Lung (tissue), 11 donors: ENCODE measurements at regions not wholly inside any gene's neighbourhood (a gene's known extent, or its start where the extent isn't known, plus 50 kb on each side); places are given as distances from the start of the nearest gene placed in this dataset.

Experiments used
- ATAC-seq: fragments of 200-7000 bp; cut with Tn5 transposase; one replicate; pipeline ENCODE4 v1.9.1; 2020; ENCODE audit warnings: moderate number of reproducible peaks; ENCODE audit not compliant: insufficient read depth, low FRiP score
- DNase-seq, 3 donors: peaks; one replicate each; pipeline ENCODE4 v3.0.0-alpha.2; 2013 to 2017
- H3K27ac ChIP-seq, 2 donors: one replicate each; pipeline ENCODE4 v1.5.1; 2013; ENCODE audit warnings: mild to moderate bottlenecking in 2 of 2, moderate library complexity in 2 of 2, control low read depth in 1 of 2, inconsistent platforms in 1 of 2, low read depth in 1 of 2, low read length in 1 of 2
- H3K27me3 ChIP-seq, 3 donors: one replicate each; pipeline ENCODE4 v1.5.1; 2013; ENCODE audit warnings: low read length in 2 of 3; ENCODE audit not compliant: control insufficient read depth in 3 of 3, insufficient read depth in 3 of 3
- H3K36me3 ChIP-seq, 4 donors: one replicate each; pipeline ENCODE4 v1.5.1; 2013; ENCODE audit warnings: low read length in 4 of 4, mild to moderate bottlenecking in 1 of 4, moderate library complexity in 1 of 4; ENCODE audit not compliant: control insufficient read depth in 4 of 4, insufficient read depth in 4 of 4
- H3K4me1 ChIP-seq, 5 donors: one replicate each; pipeline ENCODE4 v1.5.1; 2013; ENCODE audit warnings: low read length in 5 of 5, mild to moderate bottlenecking in 2 of 5, moderate library complexity in 1 of 5; ENCODE audit not compliant: control insufficient read depth in 5 of 5, insufficient read depth in 5 of 5
- H3K4me3 ChIP-seq: one replicate; pipeline ENCODE4 v1.5.1; 2013; ENCODE audit warnings: mild to moderate bottlenecking, control low read depth, moderate library complexity
- H3K9ac ChIP-seq, 2 donors: one replicate each; pipeline ENCODE4 v1.5.1; 2013; ENCODE audit warnings: low read length in 2 of 2, control low read depth in 1 of 2; ENCODE audit not compliant: insufficient read depth in 1 of 2
- H3K9me3 ChIP-seq, 4 donors: one replicate each; pipeline ENCODE4 v1.5.1; 2013; ENCODE audit warnings: low read length in 3 of 4, mild to moderate bottlenecking in 1 of 4, moderate library complexity in 1 of 4; ENCODE audit not compliant: control insufficient read depth in 4 of 4, insufficient read depth in 3 of 4
- CTCF ChIP-seq: IDR thresholded peaks from 2 replicates; pipeline ENCODE4 v1.5.1; 2012; ENCODE audit warnings: mild to moderate bottlenecking; ENCODE audit errors: control extremely low read depth, extremely low read depth
- WGBS, 2 donors: extraction: QIAGEN DNeasy Blood & Tissue Kit; methylation state at CpG; one replicate each; pipeline ENCODE4 v1.1.7; 2013; 5-methylcytosine and 5-hydroxymethylcytosine counted together
- donor health status: control.
- donor health status: control.
- donor health status: Bipolar disorder and iron deficiency.
- donor health status: healthy.
- donor health status: DM: yes; HTN: yes; CAD: no.

GRCh38 chr9:16031971-16032370 lies 479.1 kb downstream of the CCDC171 start:
- H3K36me3 ChIP-seq = no peaks in the 10 kb centered on the region
- ATAC-seq = no peak
- peaks cover 0 to 10% (median 0%) of the 10 kb centered on the region in 4 donors for H3K9me3 ChIP-seq
- 82 to 84% methylated on average over 6 of the region's 6 CpGs for WGBS, 2 donors
- H3K27ac ChIP-seq = no peak overlapping the region
- H3K27me3 ChIP-seq = no peaks in the 10 kb centered on the region
- peaks cover 0 to 4% (median 0%) of the 10 kb centered on the region in 5 donors for H3K4me1 ChIP-seq
- H3K4me3 ChIP-seq = no peak overlapping the region
- TF ChIP-seq CTCF = no peak
- H3K9ac ChIP-seq = no peak overlapping the region
- no peak for DNase-seq

GRCh38 chr9:16032799-16033198 lies 480.0 kb downstream of the CCDC171 start:
- 81 to 89% methylated on average over 2 of the region's 2 CpGs for WGBS, 2 donors
- TF ChIP-seq CTCF = no peak
- Histone ChIP-seq H3K9ac (no peak overlapping the region), H3K27ac (no peak overlapping the region), H3K36me3 (peaks cover 0 to 2% (median 0%) of the 10 kb centered on the region in 4 donors), H3K4me3 (no peak overlapping the region), H3K27me3 (no peaks in the 10 kb centered on the region), H3K4me1 (no peaks in the 10 kb centered on the region), H3K9me3 (peaks cover 0 to 10% (median 0%) of the 10 kb centered on the region in 4 donors)
- ATAC-seq = no peak
- DNase-seq = no peak

- 96 to 97% methylated on average over 14 of the region's 14 CpGs for WGBS, 2 donors
- ATAC-seq = no peak
- H3K36me3 ChIP-seq = peaks cover 0 to 2% (median 0%) of the 10 kb centered on the region in 4 donors
- no peaks in the 10 kb centered on the region for H3K27me3 ChIP-seq
- no peak for TF ChIP-seq CTCF
- H3K9me3 ChIP-seq = peaks cover 0 to 10% (median 0%) of the 10 kb centered on the region in 4 donors
- H3K4me3 ChIP-seq = no peak overlapping the region
- no peak overlapping the region for H3K27ac ChIP-seq
- H3K4me1 ChIP-seq = no peaks in the 10 kb centered on the region
- no peak overlapping the region for H3K9ac ChIP-seq
- DNase-seq = no peak
These were observed 480.4 kb downstream of the CCDC171 start for GRCh38 chr9:16033253-16033652.
